ENCODE measurements at regions not wholly inside any gene's neighbourhood (a gene's known extent, or its start where the extent isn't known, plus 50 kb on each side); places are given as distances from the start of the nearest gene placed in this dataset.
"Not testable (repeated sequence)": the region's sequence is repeated elsewhere in the genome, so short reads cannot be mapped to it uniquely, and the experiment has no call there.

- Histone ChIP-seq H3K36me3 (ENCODE audit: control insufficient read depth in 1 of 2, insufficient read depth in 2 of 2, low read length in 1 of 2) (no peaks in the 10 kb centered on the region), H3K27me3 (ENCODE audit: control insufficient read depth in 1 of 2, insufficient read depth in 2 of 2, low read length in 1 of 2) (no peaks in the 10 kb centered on the region), H3K9me3 (ENCODE audit: control insufficient read depth, low read length) (no peaks in the 10 kb centered on the region), H3K27ac (ENCODE audit: low read depth in 1 of 2, low read length in 2 of 2) (no peak overlapping the region), H3K4me3 (ENCODE audit: low read length in 2 of 2) (no peak overlapping the region), H3K4me1 (ENCODE audit: control insufficient read depth in 1 of 2, insufficient read depth in 2 of 2, low read length in 2 of 2) (no peaks in the 10 kb centered on the region)
- ATAC-seq (ENCODE audit: low FRiP score), result no peak
- intact Hi-C loops (cut with DNase I), result no loop called here
- DNase-seq, result no peak
- 93 to 97% methylated on average over 3 of the region's 3 CpGs for WGBS, 2 donors
Observed at GRCh38 chr2:138066139-138066806, 102.0 kb downstream of the HNMT start.

- H3K9me3 ChIP-seq (ENCODE audit: control insufficient read depth, low read length), result no peaks in the 10 kb centered on the region
- no peak for DNase-seq
- intact Hi-C loops (cut with DNase I), result no loop called here
- H3K4me1 ChIP-seq (ENCODE audit: control insufficient read depth in 1 of 2, insufficient read depth in 2 of 2, low read length in 2 of 2), result no peaks in the 10 kb centered on the region
- H3K36me3 ChIP-seq (ENCODE audit: control insufficient read depth in 1 of 2, insufficient read depth in 2 of 2, low read length in 1 of 2), result no peaks in the 10 kb centered on the region
- WGBS, 2 donors, result 96 to 97% methylated on average over 1 of the region's 1 CpG
- H3K27ac ChIP-seq (ENCODE audit: low read depth in 1 of 2, low read length in 2 of 2), result no peak overlapping the region
- no peak overlapping the region for H3K4me3 ChIP-seq (ENCODE audit: low read length in 2 of 2)
- H3K27me3 ChIP-seq (ENCODE audit: control insufficient read depth in 1 of 2, insufficient read depth in 2 of 2, low read length in 1 of 2), result no peaks in the 10 kb centered on the region
- no peak for ATAC-seq (ENCODE audit: low FRiP score)
Observed at GRCh38 chr2:138066841-138067240, 102.6 kb downstream of the HNMT start.

- H3K4me3 ChIP-seq (ENCODE audit: low read length in 2 of 2); H3K9me3 ChIP-seq (ENCODE audit: control insufficient read depth, low read length); H3K27me3 ChIP-seq (ENCODE audit: control insufficient read depth in 1 of 2, insufficient read depth in 2 of 2, low read length in 1 of 2); DNase-seq; intact Hi-C loops (cut with DNase I); H3K27ac ChIP-seq (ENCODE audit: low read depth in 1 of 2, low read length in 2 of 2); H3K36me3 ChIP-seq (ENCODE audit: control insufficient read depth in 1 of 2, insufficient read depth in 2 of 2, low read length in 1 of 2); ATAC-seq (ENCODE audit: low FRiP score); H3K4me1 ChIP-seq (ENCODE audit: control insufficient read depth in 1 of 2, insufficient read depth in 2 of 2, low read length in 2 of 2): not testable (repeated sequence)
- 71 to 83% methylated on average over 2 of the region's 2 CpGs for WGBS, 2 donors
Observed at GRCh38 chr2:138068669-138069068, 104.4 kb downstream of the HNMT start.

DNA sequence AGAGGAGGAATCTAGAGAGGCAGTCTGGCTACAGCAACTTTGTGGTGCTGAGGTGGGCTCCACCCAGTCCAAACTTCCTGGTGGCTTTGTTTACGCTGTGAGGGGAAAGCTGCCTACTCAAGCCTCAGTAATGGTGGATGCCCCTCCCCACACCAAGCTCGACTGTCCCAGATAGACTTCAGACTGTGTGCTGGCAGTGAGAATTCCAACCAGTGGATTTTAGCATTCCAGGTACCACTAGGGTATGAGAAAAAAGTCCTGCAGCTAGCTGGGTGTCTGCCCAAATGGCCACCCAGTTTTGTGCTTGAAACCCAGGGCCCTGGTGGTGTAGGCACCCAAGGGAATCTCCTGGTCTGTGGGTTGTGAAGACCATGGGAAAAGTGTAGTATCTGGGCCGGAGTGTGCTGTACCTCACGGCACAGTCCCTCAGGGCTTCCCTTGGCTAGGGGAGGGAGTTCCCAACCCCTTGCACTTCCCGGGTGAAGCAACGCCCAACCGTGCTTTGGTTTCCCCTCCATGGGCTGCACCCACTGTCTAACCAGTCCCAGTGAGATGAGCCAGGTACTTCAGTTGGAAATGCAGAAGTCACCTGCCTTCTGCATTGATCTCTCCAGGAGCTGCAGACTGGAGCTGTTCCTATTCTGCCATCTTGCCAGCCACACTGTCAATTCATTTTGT is 106.9 kb downstream of the HNMT start:
- DNase-seq; H3K36me3 ChIP-seq (ENCODE audit: control insufficient read depth in 1 of 2, insufficient read depth in 2 of 2, low read length in 1 of 2); ATAC-seq (ENCODE audit: low FRiP score); H3K9me3 ChIP-seq (ENCODE audit: control insufficient read depth, low read length); H3K4me3 ChIP-seq (ENCODE audit: low read length in 2 of 2); H3K27me3 ChIP-seq (ENCODE audit: control insufficient read depth in 1 of 2, insufficient read depth in 2 of 2, low read length in 1 of 2); H3K27ac ChIP-seq (ENCODE audit: low read depth in 1 of 2, low read length in 2 of 2); intact Hi-C loops (cut with DNase I); H3K4me1 ChIP-seq (ENCODE audit: control insufficient read depth in 1 of 2, insufficient read depth in 2 of 2, low read length in 2 of 2): not testable (repeated sequence)
- 88 to 89% methylated on average over 7 of the region's 7 CpGs for WGBS, 2 donors

DNA sequence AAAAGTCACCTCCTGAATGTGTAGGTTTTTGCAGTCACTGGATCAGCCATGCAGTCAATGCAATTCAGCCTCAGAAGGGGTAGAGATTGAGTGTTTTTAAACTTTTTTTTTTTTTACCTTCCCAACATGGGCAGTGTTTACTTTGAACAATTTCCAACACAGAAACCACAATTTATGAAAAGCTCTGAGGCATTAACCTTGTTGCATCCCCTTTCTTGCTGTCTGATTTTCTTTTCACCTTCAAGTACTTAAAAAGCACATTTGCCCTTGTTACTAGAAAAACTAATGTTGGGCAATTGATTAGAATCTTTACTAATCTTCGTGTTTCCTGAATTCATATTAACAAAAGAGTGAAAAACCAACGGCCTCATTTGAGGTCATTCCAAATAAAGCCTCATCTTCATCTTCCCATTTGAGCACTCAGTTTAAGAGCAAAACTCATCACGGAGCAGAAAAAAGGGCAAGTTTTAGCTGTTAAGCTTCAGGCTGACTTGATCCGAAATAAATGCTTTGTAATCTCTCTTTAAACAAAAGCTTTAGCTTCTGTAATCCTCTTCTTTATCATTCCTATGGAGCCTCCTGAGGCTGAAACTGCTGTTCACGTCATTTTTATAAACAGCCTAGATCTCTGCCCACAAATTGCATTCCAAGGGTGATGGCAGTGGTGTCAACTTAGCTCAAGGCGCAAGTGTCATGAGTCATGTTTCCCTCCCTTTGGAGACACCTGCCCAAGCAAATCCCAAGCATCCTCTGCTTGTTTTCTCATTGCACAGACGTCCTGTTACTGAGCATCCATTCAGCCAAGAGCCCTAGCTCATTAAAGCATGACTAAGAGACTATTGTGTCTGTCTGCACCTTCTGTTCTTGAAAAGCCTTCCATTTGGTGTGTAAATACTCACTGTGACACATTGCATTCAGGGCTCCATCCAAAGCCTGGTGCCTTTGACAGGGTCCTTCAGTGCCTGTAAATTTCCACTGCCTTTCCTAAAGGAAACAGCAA is 107.7 kb downstream of the HNMT start:
- 87 to 89% methylated on average over 7 of the region's 7 CpGs for WGBS, 2 donors
- intact Hi-C loops (cut with DNase I), result no loop called here
- ATAC-seq (ENCODE audit: low FRiP score) (no peak), DNase-seq (no peak)
- H3K36me3 ChIP-seq (ENCODE audit: control insufficient read depth in 1 of 2, insufficient read depth in 2 of 2, low read length in 1 of 2), result no peaks in the 10 kb centered on the region
- no peaks in the 10 kb centered on the region for H3K27me3 ChIP-seq (ENCODE audit: control insufficient read depth in 1 of 2, insufficient read depth in 2 of 2, low read length in 1 of 2)
- H3K27ac ChIP-seq (ENCODE audit: low read depth in 1 of 2, low read length in 2 of 2), result no peak overlapping the region
- H3K4me1 ChIP-seq (ENCODE audit: control insufficient read depth in 1 of 2, insufficient read depth in 2 of 2, low read length in 2 of 2), result no peaks in the 10 kb centered on the region
- no peak overlapping the region for H3K4me3 ChIP-seq (ENCODE audit: low read length in 2 of 2)
- H3K9me3 ChIP-seq (ENCODE audit: control insufficient read depth, low read length), result no peaks in the 10 kb centered on the region

DNA sequence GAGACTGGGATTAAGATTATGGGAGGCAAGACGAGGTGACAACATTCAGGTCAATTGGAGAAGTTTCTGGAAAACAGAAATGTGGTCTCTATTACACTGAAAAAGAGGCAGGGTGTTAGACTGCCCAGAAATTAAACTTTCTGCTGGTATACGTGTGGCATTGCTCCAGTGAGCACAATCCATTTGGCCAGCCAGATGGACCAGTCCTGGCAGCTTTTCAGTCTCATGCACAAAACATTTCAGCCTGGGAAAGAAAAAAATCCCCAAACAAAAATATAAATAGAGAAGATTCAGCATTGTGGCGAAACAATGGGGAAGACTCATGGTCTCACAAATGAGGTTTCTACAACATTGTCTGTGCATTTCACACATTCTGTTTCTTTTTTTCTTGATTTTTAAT is 113.9 kb downstream of the HNMT start:
- H3K9me3 ChIP-seq (ENCODE audit: control insufficient read depth, low read length), result no peaks in the 10 kb centered on the region
- H3K27ac ChIP-seq (ENCODE audit: low read depth in 1 of 2, low read length in 2 of 2), result no peak overlapping the region
- peaks cover 1 to 3% of the 10 kb centered on the region in 2 donors for H3K4me1 ChIP-seq (ENCODE audit: control insufficient read depth in 1 of 2, insufficient read depth in 2 of 2, low read length in 2 of 2)
- intact Hi-C loops (cut with DNase I), result no loop called here
- H3K4me3 ChIP-seq (ENCODE audit: low read length in 2 of 2), result no peak overlapping the region
- ATAC-seq (ENCODE audit: low FRiP score) (peak; percentile 33), DNase-seq (peak in 1 of 2 donors; percentile 50)
- 10 to 11% methylated on average over 3 of the region's 3 CpGs for WGBS, 2 donors
- no peaks in the 10 kb centered on the region for H3K27me3 ChIP-seq (ENCODE audit: control insufficient read depth in 1 of 2, insufficient read depth in 2 of 2, low read length in 1 of 2)
- H3K36me3 ChIP-seq (ENCODE audit: control insufficient read depth in 1 of 2, insufficient read depth in 2 of 2, low read length in 1 of 2), result no peaks in the 10 kb centered on the region

GRCh38 chr2:138079976-138080375 is 115.7 kb downstream of the HNMT start:
- Histone ChIP-seq H3K9me3 (ENCODE audit: control insufficient read depth, low read length) (no peaks in the 10 kb centered on the region), H3K27ac (ENCODE audit: low read depth in 1 of 2, low read length in 2 of 2) (no peak overlapping the region), H3K27me3 (ENCODE audit: control insufficient read depth in 1 of 2, insufficient read depth in 2 of 2, low read length in 1 of 2) (no peaks in the 10 kb centered on the region), H3K36me3 (ENCODE audit: control insufficient read depth in 1 of 2, insufficient read depth in 2 of 2, low read length in 1 of 2) (no peaks in the 10 kb centered on the region), H3K4me3 (ENCODE audit: low read length in 2 of 2) (no peak overlapping the region), H3K4me1 (ENCODE audit: control insufficient read depth in 1 of 2, insufficient read depth in 2 of 2, low read length in 2 of 2) (peaks cover 1 to 3% of the 10 kb centered on the region in 2 donors)
- DNase-seq (no peak), ATAC-seq (ENCODE audit: low FRiP score) (no peak)
- WGBS, 2 donors, result 94 to 98% methylated on average over 2 of the region's 2 CpGs
- intact Hi-C loops (cut with DNase I), result no loop called here

- DNase-seq (no peak), ATAC-seq (ENCODE audit: low FRiP score) (no peak)
- Histone ChIP-seq H3K27ac (ENCODE audit: low read depth in 1 of 2, low read length in 2 of 2) (no peak overlapping the region), H3K4me1 (ENCODE audit: control insufficient read depth in 1 of 2, insufficient read depth in 2 of 2, low read length in 2 of 2) (peaks cover 1 to 3% of the 10 kb centered on the region in 2 donors), H3K4me3 (ENCODE audit: low read length in 2 of 2) (no peak overlapping the region), H3K27me3 (ENCODE audit: control insufficient read depth in 1 of 2, insufficient read depth in 2 of 2, low read length in 1 of 2) (no peaks in the 10 kb centered on the region), H3K36me3 (ENCODE audit: control insufficient read depth in 1 of 2, insufficient read depth in 2 of 2, low read length in 1 of 2) (no peaks in the 10 kb centered on the region), H3K9me3 (ENCODE audit: control insufficient read depth, low read length) (no peaks in the 10 kb centered on the region)
- WGBS, 2 donors, result 71 to 76% methylated on average over 8 of the region's 8 CpGs
- intact Hi-C loops (cut with DNase I), result no loop called here
Observed at GRCh38 chr2:138081225-138082073, 117.2 kb downstream of the HNMT start.
